ENCODE measurements at regions not wholly inside any gene's neighbourhood (a gene's known extent, or its start where the extent isn't known, plus 50 kb on each side); places are given as distances from the start of the nearest gene placed in this dataset.

- WGBS (ENCODE audit: insufficient coverage, low coverage, missing lambda C conversion rate): 0% methylated on average over 1 of the region's 1 CpG
- POLR2A ChIA-PET: no interaction called here
Measured at GRCh38 chr6:114830515-114830914, 487.7 kb upstream of the HS3ST5 start.

More at GRCh38 chr6:114830515-114830914, 487.7 kb upstream of the HS3ST5 start:
- H3K4me3 ChIP-seq: no peak overlapping the region
- intact Hi-C loops (cut with micrococcal nuclease): no loop called here
- H3K27ac ChIP-seq (ENCODE audit: extremely low read depth, low read depth, low read length): no peak overlapping the region
- no peak for DNase-seq (ENCODE audit: extremely low read depth in 1 of 4, low spot score in 3 of 4)
- FAIRE-seq: no peak
- no peak overlapping the region for H3K9ac ChIP-seq (ENCODE audit: insufficient read depth in 1 of 2, low read depth in 2 of 2, low read length in 2 of 2)
- H3K4me2 ChIP-seq (ENCODE audit: insufficient read depth, low read length): no peak overlapping the region
- in situ Hi-C loops (cut with MboI): no loop called here
- no peaks in the 10 kb centered on the region for H3K9me1 ChIP-seq (ENCODE audit: control insufficient read depth, insufficient read depth, low read length)
- H3K27me3 ChIP-seq (ENCODE audit: control insufficient read depth in 2 of 2, insufficient read depth in 2 of 2, low read length in 2 of 2): no peaks in the 10 kb centered on the region
- H4K20me1 ChIP-seq (replicated peaks; ENCODE audit: control insufficient read depth, insufficient read depth, low read length): no peaks in the 10 kb centered on the region
- H3K36me3 ChIP-seq (ENCODE audit: control insufficient read depth, insufficient read depth, low read length): no peaks in the 10 kb centered on the region
- no peaks in the 10 kb centered on the region for H3K9me3 ChIP-seq (replicated peaks; ENCODE audit: control insufficient read depth, insufficient read depth, low read depth, low read length)
- BruUV-seq (replicated peaks): no TSS peak
- H3K79me2 ChIP-seq (ENCODE audit: control insufficient read depth, insufficient read depth, low read length): no peaks in the 10 kb centered on the region
- ATAC-seq: no peak
- no peak overlapping the region for H2AFZ ChIP-seq (ENCODE audit: low read depth, low read length)
- no peaks in the 10 kb centered on the region for H3K4me1 ChIP-seq (replicated peaks in 1 of 2; ENCODE audit: control insufficient read depth in 2 of 2, insufficient read depth in 2 of 2, low read length in 2 of 2)
- CTCF ChIA-PET (ENCODE audit: low intra/inter-chr PET ratio): no interaction called here
- no peak for TF ChIP-seq RFX1 (IDR thresholded peaks at IDR 0.05)
- TF ChIP-seq PRPF4 (IDR thresholded peaks at IDR 0.05; ENCODE audit: insufficient read depth, low read depth, low read length, poor library complexity, severe bottlenecking): no peak
- TF ChIP-seq ZC3H11A (IDR thresholded peaks at IDR 0.05; ENCODE audit: low read depth, low read length): no peak
- no peak for TF ChIP-seq MXI1 (IDR thresholded peaks at IDR 0.05; ENCODE audit: low read depth, low read length)
- no peak for TF ChIP-seq KAT7 (CRISPR knock-in tag; IDR thresholded peaks at IDR 0.05; ENCODE audit: borderline replicate concordance)
- no peak for TF ChIP-seq STAT6 (CRISPR knock-in tag; IDR thresholded peaks at IDR 0.05)
- TF ChIP-seq ELF4 (CRISPR knock-in tag; IDR thresholded peaks at IDR 0.05): no peak
- TF ChIP-seq RBBP5 (IDR thresholded peaks at IDR 0.05; ENCODE audit: borderline replicate concordance, insufficient read depth, low read length, poor library complexity, severe bottlenecking): no peak
- TF ChIP-seq MAFG (tag; conservative IDR thresholded peaks at IDR 0.05): no peak
- TF ChIP-seq, protein P1, sequence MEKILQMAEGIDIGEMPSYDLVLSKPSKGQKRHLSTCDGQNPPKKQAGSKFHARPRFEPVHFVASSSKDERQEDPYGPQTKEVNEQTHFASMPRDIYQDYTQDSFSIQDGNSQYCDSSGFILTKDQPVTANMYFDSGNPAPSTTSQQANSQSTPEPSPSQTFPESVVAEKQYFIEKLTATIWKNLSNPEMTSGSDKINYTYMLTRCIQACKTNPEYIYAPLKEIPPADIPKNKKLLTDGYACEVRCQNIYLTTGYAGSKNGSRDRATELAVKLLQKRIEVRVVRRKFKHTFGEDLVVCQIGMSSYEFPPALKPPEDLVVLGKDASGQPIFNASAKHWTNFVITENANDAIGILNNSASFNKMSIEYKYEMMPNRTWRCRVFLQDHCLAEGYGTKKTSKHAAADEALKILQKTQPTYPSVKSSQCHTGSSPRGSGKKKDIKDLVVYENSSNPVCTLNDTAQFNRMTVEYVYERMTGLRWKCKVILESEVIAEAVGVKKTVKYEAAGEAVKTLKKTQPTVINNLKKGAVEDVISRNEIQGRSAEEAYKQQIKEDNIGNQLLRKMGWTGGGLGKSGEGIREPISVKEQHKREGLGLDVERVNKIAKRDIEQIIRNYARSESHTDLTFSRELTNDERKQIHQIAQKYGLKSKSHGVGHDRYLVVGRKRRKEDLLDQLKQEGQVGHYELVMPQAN (IDR thresholded peaks at IDR 0.05; ENCODE audit: borderline replicate concordance): no peak

Measured in K562 (cell line).